NCI-H1694 treated with DMSO at 0.1 percent for 48 hours (cell line): ENCODE measurements at regions not wholly inside any gene's neighbourhood (a gene's known extent, or its start where the extent isn't known, plus 50 kb on each side); places are given as distances from the start of the nearest gene placed in this dataset.
"Not testable (repeated sequence)": the region's sequence is repeated elsewhere in the genome, so short reads cannot be mapped to it uniquely, and the experiment has no call there.

Source experiments
- DNase-seq: peaks from one replicate; lab custom pipeline; 2025; lab: John Stamatoyannopoulos, UW

DNA sequence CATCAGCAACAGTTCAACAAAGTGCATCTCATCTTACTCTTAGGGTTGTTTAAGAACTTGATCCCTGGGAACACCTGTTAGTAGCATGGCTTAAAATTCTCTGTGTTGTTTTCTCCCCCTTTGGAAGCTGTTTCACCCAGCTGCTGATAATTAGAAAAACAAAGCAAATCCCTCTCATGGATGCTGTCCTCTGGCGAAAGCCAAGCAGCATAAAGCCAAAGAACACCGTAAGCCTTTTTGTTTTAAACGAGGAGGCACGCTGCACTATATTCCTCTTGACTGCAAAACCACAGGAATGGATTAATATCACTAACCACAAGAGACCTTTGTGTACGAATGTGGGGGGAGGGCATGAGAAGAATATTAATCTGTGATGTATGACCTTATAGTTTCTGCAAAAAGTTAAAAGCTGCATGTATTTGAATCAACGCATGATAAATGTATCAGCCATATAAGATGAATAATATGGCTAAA is 923.2 kb downstream of the LTN1 start:
- no peak for DNase-seq

DNA sequence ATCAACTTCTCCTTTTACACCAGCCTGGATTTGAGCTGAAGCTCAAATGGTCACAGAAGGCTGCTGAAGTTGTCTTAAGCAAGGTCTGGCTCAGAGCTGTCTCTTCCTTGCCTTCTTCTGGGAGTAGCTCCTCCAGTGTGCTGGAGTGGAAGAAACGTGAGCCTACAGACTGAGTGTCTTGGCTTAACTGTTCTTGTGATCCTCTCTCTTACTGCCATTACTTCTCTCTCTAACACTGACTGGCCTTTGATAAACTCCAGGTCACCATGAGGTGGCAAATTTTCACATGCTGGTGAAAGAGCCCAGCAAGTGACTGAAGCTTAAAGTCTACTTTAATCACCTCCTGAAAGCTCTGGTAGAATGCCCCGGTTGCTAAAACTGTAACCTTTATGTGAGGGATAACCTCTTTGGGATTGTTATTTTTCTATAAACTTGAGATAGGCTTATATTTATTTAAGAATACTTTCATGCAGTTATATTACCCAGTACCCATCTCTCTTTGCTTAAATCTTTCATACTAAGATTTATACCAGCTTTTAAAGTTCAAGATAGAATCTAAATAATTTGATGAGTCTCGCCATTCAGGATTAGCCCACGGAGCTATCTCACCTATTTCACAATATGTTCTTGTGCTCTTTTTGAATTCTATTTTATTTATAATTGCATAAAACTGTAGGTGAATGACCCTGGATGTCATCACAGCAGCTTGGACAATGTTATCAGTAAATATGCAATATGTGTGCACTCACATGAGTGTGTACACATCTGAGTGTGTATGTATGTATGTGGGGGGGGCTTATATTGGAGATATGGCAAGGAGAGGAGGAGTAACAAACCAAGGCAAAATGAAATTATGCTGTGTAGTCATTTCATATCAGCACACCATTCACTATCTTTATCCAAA is 924.0 kb downstream of the LTN1 start:
- no peak for DNase-seq

DNA sequence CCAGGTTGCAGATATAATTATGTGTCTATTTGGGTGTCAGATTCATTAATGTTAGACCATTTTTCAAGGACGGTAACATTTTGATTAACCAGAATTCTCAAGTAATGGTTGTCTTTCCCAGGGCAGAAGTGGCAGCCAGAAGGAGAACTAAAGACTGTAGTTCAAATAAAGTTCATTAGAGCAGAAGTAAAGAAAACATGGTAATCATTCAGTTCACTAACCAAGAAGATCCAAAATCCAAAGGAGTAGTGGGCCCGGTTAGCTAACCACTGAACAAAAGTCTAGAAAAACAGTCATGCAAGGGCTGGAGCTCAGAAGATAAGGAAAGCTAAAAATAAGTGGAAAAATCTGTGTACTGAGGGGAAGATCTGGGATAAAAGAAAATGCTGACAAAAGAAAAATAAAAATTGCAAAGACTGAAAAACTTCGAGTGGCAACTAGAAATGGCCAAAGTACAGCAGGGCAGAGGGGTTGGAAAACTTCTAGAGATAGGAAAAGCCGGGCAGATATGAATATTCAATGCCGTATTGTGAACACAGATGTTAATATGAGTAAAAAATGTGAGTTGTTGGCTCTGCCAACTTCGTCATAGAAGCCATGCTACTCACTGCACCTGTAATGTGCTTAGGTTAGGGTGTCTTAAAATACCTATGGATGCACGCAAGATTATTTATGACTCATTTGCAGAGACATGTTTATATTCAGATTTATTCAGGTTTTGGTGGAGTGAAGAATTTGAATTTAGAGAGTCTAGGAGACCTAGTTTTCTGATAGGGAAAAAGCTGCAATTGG is 925.9 kb downstream of the LTN1 start:
- no peak for DNase-seq

DNA sequence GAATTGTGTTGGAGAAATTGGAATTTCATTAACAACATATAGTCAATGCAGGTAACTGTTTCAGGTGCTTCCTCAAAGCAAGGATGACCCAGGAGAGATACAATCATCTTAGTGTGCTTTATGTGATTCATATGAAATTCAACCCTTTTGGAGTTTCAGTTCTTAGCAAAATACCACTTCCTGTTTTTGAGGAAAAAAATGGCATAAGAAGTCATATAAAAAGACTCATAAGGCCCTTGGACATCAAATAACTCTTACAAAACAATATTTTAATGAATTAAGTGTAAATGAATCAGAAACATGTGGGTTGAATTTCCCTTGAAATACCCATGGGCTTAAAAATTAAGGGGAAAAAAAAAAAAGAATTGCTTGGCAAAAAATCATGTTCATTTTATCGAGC is 926.6 kb downstream of the LTN1 start:
- DNase-seq: no peak

- DNase-seq: no peak
Observed at GRCh38 chr21:28063241-28064216, 929.1 kb downstream of the LTN1 start.

- not testable (repeated sequence) for DNase-seq
Observed at GRCh38 chr21:28052956-28053355, 939.7 kb downstream of the LTN1 start.

DNA sequence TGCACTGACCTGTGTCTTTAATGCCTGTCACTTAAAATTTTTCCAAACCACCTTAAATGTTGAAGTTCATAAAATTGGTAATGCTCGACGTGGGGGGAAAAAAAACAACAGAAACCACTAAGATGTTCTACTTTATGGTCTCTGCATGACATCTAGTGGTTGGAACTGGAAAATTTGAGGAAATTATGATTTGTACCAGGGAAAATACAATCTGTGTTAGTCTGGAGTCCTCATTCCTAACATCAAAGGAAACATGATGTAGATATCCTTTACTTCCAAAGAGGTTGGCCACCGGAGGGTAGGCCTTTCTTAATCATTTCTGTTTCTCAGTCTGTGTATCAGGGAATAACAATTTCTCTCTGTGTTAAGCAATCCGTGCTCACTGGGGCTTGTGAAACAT is 941.0 kb downstream of the LTN1 start:
- peak; percentile 24 for DNase-seq

DNA sequence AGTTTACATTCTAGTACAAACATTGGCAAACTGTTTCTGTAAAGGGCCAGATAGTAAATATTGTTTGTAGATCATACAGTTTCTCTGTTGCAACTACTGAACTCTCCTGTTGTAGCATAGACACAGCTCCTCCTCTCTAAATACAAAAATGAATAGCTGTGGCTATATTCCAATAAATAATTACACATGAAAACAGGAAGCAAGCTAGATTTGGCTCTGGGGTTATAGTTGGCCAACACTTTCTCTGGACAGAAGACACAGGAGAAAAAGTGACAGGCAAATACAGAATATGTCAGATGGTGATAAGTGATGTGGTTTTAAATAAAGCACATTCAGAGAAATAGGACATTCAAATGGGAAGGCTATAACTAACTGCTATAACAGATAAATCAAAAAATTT is 957.0 kb downstream of the LTN1 start:
- not testable (repeated sequence) for DNase-seq

GRCh38 chr21:28034916-28035315 is 957.8 kb downstream of the LTN1 start:
- DNase-seq: not testable (repeated sequence)

DNA sequence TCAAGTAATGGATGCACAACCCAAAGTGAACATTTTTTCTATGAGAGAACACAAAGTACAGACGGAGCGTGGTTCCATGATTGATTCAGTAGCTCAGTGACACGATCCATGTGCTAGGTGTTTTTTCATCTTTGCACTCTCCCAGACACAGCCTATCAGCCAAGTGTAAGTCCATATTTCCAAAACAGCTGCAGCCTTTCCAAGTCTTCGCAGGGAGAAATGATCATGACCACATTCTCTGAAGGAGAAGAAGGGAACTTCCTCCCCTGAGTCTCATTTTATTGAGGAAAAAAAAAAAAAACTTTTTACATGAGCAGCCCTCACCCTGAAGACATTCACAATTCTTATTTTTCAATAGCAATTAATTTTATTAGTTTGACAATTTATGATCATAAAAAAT is 958.3 kb downstream of the LTN1 start:
- not testable (repeated sequence) for DNase-seq

GRCh38 chr21:28032652-28033051 is 960.0 kb downstream of the LTN1 start:
- not testable (repeated sequence) for DNase-seq

- DNase-seq: not testable (repeated sequence)
Observed at GRCh38 chr21:28031066-28031465, 961.6 kb downstream of the LTN1 start.

- DNase-seq: no peak
Observed at GRCh38 chr21:28025111-28025510, 967.6 kb downstream of the LTN1 start.

- no peak for DNase-seq
Observed at GRCh38 chr21:28018741-28019669, 973.7 kb downstream of the LTN1 start.

GRCh38 chr21:28018213-28018612 is 974.5 kb downstream of the LTN1 start:
- no peak for DNase-seq

GRCh38 chr21:28016571-28016970 is 976.1 kb downstream of the LTN1 start:
- DNase-seq: no peak

GRCh38 chr21:28013123-28013522 is 979.6 kb downstream of the LTN1 start:
- not testable (repeated sequence) for DNase-seq

- not testable (repeated sequence) for DNase-seq
Observed at GRCh38 chr21:28011970-28012369, 980.7 kb downstream of the LTN1 start.

DNA sequence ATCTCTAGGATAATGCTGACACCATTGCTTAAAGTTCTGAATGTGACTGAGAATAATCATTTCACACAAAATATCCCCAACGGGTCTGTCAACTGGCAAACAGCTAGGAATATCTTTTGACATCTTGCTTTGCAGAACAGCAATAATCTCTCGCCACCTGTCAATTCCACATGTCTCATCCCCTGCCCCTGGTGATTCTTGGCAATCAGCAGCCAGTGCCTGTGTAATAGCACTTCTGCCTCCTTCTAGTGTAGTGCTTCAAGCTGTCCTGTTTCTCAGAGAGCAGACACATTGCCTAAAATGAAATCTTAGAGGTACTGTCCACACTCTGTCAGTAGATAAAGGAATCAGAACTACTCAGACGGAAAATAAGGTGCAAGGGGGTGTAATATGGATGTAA is 984.4 kb downstream of the LTN1 start:
- DNase-seq: peak; percentile 17

DNA sequence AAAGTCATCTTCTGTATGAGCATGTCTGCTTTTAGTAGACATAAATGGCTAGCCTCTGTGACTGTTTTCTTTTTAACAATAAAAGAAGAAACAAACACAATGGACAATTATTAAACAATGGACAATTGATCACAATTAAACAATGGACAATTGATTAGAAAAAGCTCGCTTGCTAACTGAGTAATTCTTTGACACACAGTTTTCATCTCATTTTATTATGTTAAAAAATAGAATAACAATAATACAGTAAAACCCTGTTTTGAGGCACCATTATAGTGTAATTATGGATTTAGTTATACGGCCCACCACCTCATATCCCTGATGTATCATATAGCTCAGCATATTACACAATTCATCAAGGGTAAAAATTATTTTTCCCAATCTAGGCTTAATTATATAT is 989.0 kb downstream of the LTN1 start:
- DNase-seq: not testable (repeated sequence)

- DNase-seq: not testable (repeated sequence)
Observed at GRCh38 chr21:27996906-27997305, 995.8 kb downstream of the LTN1 start.
